A172 (cell line): ENCODE measurements at regions not wholly inside any gene's neighbourhood (a gene's known extent, or its start where the extent isn't known, plus 50 kb on each side); places are given as distances from the start of the nearest gene placed in this dataset.

ENCODE experiments used
- DNase-seq: peaks from one replicate; pipeline ENCODE4 v3.0.0-alpha.2; 2015; ENCODE audit warnings: low spot score

- no peak for DNase-seq
These were observed 302.6 kb upstream of the SLC14A2 start for GRCh38 chr18:45312555-45313126.

GRCh38 chr18:45316127-45316526 is 299.1 kb upstream of the SLC14A2 start:
- DNase-seq: no peak

- DNase-seq: no peak
These were observed 297.2 kb upstream of the SLC14A2 start for GRCh38 chr18:45317948-45318640.

- DNase-seq: no peak
These were observed 294.6 kb upstream of the SLC14A2 start for GRCh38 chr18:45320724-45321123.

- no peak for DNase-seq
These were observed 293.8 kb upstream of the SLC14A2 start for GRCh38 chr18:45321520-45321919.

GRCh38 chr18:45322343-45322742 is 292.9 kb upstream of the SLC14A2 start:
- no peak for DNase-seq

- DNase-seq: no peak
These were observed 291.2 kb upstream of the SLC14A2 start for GRCh38 chr18:45324101-45324494.

- no peak for DNase-seq
These were observed 290.7 kb upstream of the SLC14A2 start for GRCh38 chr18:45324495-45325113.

- DNase-seq: no peak
These were observed 289.5 kb upstream of the SLC14A2 start for GRCh38 chr18:45325778-45326177.

GRCh38 chr18:45326505-45326904 is 288.8 kb upstream of the SLC14A2 start:
- DNase-seq: no peak

GRCh38 chr18:45328296-45328695 is 287.0 kb upstream of the SLC14A2 start:
- DNase-seq: no peak

GRCh38 chr18:45328811-45329210 is 286.5 kb upstream of the SLC14A2 start:
- no peak for DNase-seq

GRCh38 chr18:45329316-45329715 is 286.0 kb upstream of the SLC14A2 start:
- DNase-seq: no peak

- no peak for DNase-seq
These were observed 285.1 kb upstream of the SLC14A2 start for GRCh38 chr18:45330170-45330594.

GRCh38 chr18:45332871-45333270 is 282.4 kb upstream of the SLC14A2 start:
- no peak for DNase-seq

- no peak for DNase-seq
These were observed 281.1 kb upstream of the SLC14A2 start for GRCh38 chr18:45334191-45334590.

GRCh38 chr18:45335282-45336043 is 279.8 kb upstream of the SLC14A2 start:
- DNase-seq: no peak

- DNase-seq: no peak
These were observed 278.8 kb upstream of the SLC14A2 start for GRCh38 chr18:45336448-45336847.

- no peak for DNase-seq
These were observed 277.8 kb upstream of the SLC14A2 start for GRCh38 chr18:45337477-45337876.

- no peak for DNase-seq
These were observed 275.3 kb upstream of the SLC14A2 start for GRCh38 chr18:45339810-45340550.

GRCh38 chr18:45340884-45341283 is 274.4 kb upstream of the SLC14A2 start:
- no peak for DNase-seq

- no peak for DNase-seq
These were observed 273.8 kb upstream of the SLC14A2 start for GRCh38 chr18:45341454-45341853.
